Fibroblast of pulmonary artery (primary cell): ENCODE measurements at regions not wholly inside any gene's neighbourhood (a gene's known extent, or its start where the extent isn't known, plus 50 kb on each side); places are given as distances from the start of the nearest gene placed in this dataset.

Source experiments
- DNase-seq: peaks from one replicate; pipeline ENCODE4 v3.0.0-alpha.2; 2010; ENCODE audit warnings: low read depth
- H3K4me3 ChIP-seq: replicated peaks from 2 replicates; pipeline ENCODE4 v1.5.1; 2011; ENCODE audit warnings: low read depth, mild to moderate bottlenecking, control low read depth, low read length, moderate library complexity
- TF ChIP-seq, protein P1 (sequence below): IDR thresholded peaks from 2 replicates; pipeline ENCODE4 v1.5.1; 2011; ENCODE audit warnings: mild to moderate bottlenecking, control low read depth, low read length, inconsistent platforms; ENCODE audit errors: missing control alignments

GRCh38 chr16:86898386-86898785 is 320.0 kb downstream of the FOXL1 start:
- TF ChIP-seq, protein P1, sequence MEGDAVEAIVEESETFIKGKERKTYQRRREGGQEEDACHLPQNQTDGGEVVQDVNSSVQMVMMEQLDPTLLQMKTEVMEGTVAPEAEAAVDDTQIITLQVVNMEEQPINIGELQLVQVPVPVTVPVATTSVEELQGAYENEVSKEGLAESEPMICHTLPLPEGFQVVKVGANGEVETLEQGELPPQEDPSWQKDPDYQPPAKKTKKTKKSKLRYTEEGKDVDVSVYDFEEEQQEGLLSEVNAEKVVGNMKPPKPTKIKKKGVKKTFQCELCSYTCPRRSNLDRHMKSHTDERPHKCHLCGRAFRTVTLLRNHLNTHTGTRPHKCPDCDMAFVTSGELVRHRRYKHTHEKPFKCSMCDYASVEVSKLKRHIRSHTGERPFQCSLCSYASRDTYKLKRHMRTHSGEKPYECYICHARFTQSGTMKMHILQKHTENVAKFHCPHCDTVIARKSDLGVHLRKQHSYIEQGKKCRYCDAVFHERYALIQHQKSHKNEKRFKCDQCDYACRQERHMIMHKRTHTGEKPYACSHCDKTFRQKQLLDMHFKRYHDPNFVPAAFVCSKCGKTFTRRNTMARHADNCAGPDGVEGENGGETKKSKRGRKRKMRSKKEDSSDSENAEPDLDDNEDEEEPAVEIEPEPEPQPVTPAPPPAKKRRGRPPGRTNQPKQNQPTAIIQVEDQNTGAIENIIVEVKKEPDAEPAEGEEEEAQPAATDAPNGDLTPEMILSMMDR: no peak
- no peak overlapping the region for H3K4me3 ChIP-seq
- no peak for DNase-seq

- TF ChIP-seq, protein P1: no peak
- no peak overlapping the region for H3K4me3 ChIP-seq
- no peak for DNase-seq
Measured at GRCh38 chr16:86899151-86899550, 320.8 kb downstream of the FOXL1 start.

GRCh38 chr16:86899757-86900156 is 321.4 kb downstream of the FOXL1 start:
- DNase-seq: peak; percentile 39
- TF ChIP-seq, protein P1: no peak
- H3K4me3 ChIP-seq: no peak overlapping the region

GRCh38 chr16:86901483-86901882 is 323.1 kb downstream of the FOXL1 start:
- DNase-seq: peak; percentile 50
- H3K4me3 ChIP-seq: no peak overlapping the region
- TF ChIP-seq, protein P1: peak; percentile 1

GRCh38 chr16:86902656-86903001 is 324.3 kb downstream of the FOXL1 start:
- DNase-seq: no peak
- H3K4me3 ChIP-seq: no peak overlapping the region
- TF ChIP-seq, protein P1: no peak

GRCh38 chr16:86903068-86903467 is 324.7 kb downstream of the FOXL1 start:
- no peak overlapping the region for H3K4me3 ChIP-seq
- DNase-seq: no peak
- TF ChIP-seq, protein P1: no peak

DNA sequence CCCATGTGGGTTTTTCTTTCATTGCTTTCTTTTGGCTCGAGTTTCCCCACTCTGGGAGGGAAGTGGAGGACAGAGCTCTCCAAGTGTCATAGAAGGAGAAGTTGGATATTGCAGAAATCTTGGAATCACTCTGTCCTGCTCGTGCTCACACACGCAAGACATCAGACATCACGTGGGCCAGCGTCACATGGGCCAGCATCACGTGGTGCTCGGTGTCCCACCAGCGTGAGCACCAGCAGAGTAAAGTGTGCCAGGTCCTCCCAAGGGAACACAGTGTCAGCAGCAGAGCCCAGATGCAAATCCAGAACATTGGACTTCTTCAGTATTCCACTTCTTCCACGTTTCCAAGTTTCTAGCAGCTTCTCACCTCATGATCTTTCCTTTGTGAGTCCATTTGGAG is 327.0 kb downstream of the FOXL1 start:
- no peak for DNase-seq
- TF ChIP-seq, protein P1: no peak
- no peak overlapping the region for H3K4me3 ChIP-seq
